HCT116 (cell line): ENCODE measurements at regions not wholly inside any gene's neighbourhood (a gene's known extent, or its start where the extent isn't known, plus 50 kb on each side); places are given as distances from the start of the nearest gene placed in this dataset.

Experiments used
- ATAC-seq: fragments of 200-7000 bp; cut with Tn5 transposase; 2 replicates; pipeline ENCODE4 v1.9.1; 2020; ENCODE audit warnings: mild to moderate bottlenecking, moderate library complexity
- BruUV-seq: library from RNA; stranded (reverse); fragments of 400-500 nt; replicated peaks from 2 replicates; lab custom pipeline; 2021; lab: Mats Ljungman, UMichigan
- CTCF ChIA-PET: fragments of 300-600 bp; sonication (Branson Sonifier 250); formaldehyde crosslinking; loops from one replicate; lab custom pipeline; 2021; ENCODE audit warnings: antibody characterized with exemption; lab: Charles Lee
- POLR2A ChIA-PET: fragments of 300-600, 350-600 bp; sonication (Branson Sonifier 250); formaldehyde crosslinking; loops from one replicate; lab custom pipeline; 2021; ENCODE audit warnings: antibody characterized with exemption; lab: Charles Lee
- RAD21 ChIA-PET, 2 experiments: fragments of 300-600 bp; sonication (Branson Sonifier 250); formaldehyde crosslinking; loops; one replicate each; lab custom pipeline; 2023; ENCODE audit warnings: low total read pairs in 2 of 2; ENCODE audit not compliant: uncharacterized antibody in 2 of 2, unreplicated experiment in 2 of 2, low non-redundant PET in 1 of 2; lab: Charles Lee
- DNase-seq: peaks from one replicate; pipeline ENCODE4 v3.0.0-alpha.2; 2010; ENCODE audit warnings: low read depth, low spot score
- H2AFZ ChIP-seq: fragments of 200-600 bp; shearing (Covaris generic), sonication (generic); 2 replicates; pipeline ENCODE4 v1.6.1; 2017; ENCODE audit warnings: low read depth, mixed run types, mixed read lengths, antibody characterized with exemption, low read length; ENCODE audit not compliant: poor library complexity, severe bottlenecking
- H3K27ac ChIP-seq: 2 replicates; pipeline ENCODE4 v1.5.1; 2012; ENCODE audit warnings: low read depth, low read length
- H3K27me3 ChIP-seq: fragments of 200-600 bp; sonication (generic); 2 replicates; pipeline ENCODE4 v1.6.1; 2016; ENCODE audit warnings: mixed run types, low read length, mixed read lengths; ENCODE audit not compliant: insufficient read depth
- H3K36me3 ChIP-seq, 2 experiments: fragments of 200-500 bp in 1 of 2; fragments of 200-600 bp in 1 of 2; sonication (Bioruptor generic) in 1 of 2; sonication (generic) in 1 of 2; 2 replicates each; pipeline versions ENCODE4 v1.5.1 to v1.6.1; 2014 to 2016; ENCODE audit warnings: low read length in 2 of 2, inconsistent platforms in 1 of 2, mixed read lengths in 1 of 2, mixed run types in 1 of 2; ENCODE audit not compliant: insufficient read depth in 2 of 2, control insufficient read depth in 1 of 2
- H3K4me1 ChIP-seq, 2 experiments: fragments of 200-600 bp in 1 of 2; sonication (generic) in 1 of 2; 2 replicates each; pipeline versions ENCODE4 v1.5.1 to v1.6.1; 2012 to 2017; ENCODE audit warnings: low read length in 2 of 2, inconsistent platforms in 1 of 2, mild to moderate bottlenecking in 1 of 2, mixed read lengths in 1 of 2, mixed run types in 1 of 2, moderate library complexity in 1 of 2; ENCODE audit not compliant: insufficient read depth in 2 of 2, control insufficient read depth in 1 of 2
- H3K4me2 ChIP-seq: fragments of 200-600 bp; sonication (generic); 2 replicates; pipeline ENCODE4 v1.6.1; 2017; ENCODE audit warnings: mixed run types, low read length, mixed read lengths
- H3K4me3 ChIP-seq, 2 experiments: fragments of 200-600 bp in 1 of 2; sonication (generic) in 1 of 2; replicated peaks in 1 of 2; 2 replicates each; pipeline ENCODE4 v1.5.1; 2011 to 2016; ENCODE audit warnings: low read length in 2 of 2, control low read depth in 1 of 2, low read depth in 1 of 2, mild to moderate bottlenecking in 1 of 2, mixed read lengths in 1 of 2, mixed run types in 1 of 2
- H3K79me2 ChIP-seq: fragments of 200-600 bp; sonication (generic); 2 replicates; pipeline ENCODE4 v1.6.1; 2017; ENCODE audit warnings: mild to moderate bottlenecking, mixed run types, low read length, moderate library complexity, mixed read lengths; ENCODE audit not compliant: insufficient read depth
- H3K9ac ChIP-seq: fragments of 200-600 bp; sonication (generic); 2 replicates; pipeline ENCODE4 v1.6.1; 2016; ENCODE audit warnings: low read length, mixed read lengths
- H3K9me2 ChIP-seq: fragments of 200-600 bp; sonication (generic), shearing (Covaris generic); 2 replicates; pipeline ENCODE4 v1.6.1; 2017; ENCODE audit warnings: mixed run types, mild to moderate bottlenecking, moderate library complexity; ENCODE audit not compliant: insufficient read depth
- H3K9me3 ChIP-seq, 2 experiments: fragments of 200-500 bp in 1 of 2; fragments of 200-600 bp in 1 of 2; sonication (Bioruptor generic) in 1 of 2; sonication (generic) in 1 of 2; 2 replicates each; pipeline ENCODE4 v1.6.1; 2014 to 2017; ENCODE audit warnings: low read length in 2 of 2, mixed read lengths in 2 of 2, inconsistent platforms in 1 of 2, low read depth in 1 of 2, mild to moderate bottlenecking in 1 of 2, mixed run types in 1 of 2, moderate library complexity in 1 of 2; ENCODE audit not compliant: control insufficient read depth in 1 of 2, insufficient read depth in 1 of 2
- H4K20me1 ChIP-seq: fragments of 200-600 bp; sonication (generic), shearing (Covaris generic); 2 replicates; pipeline ENCODE4 v1.6.1; 2017; ENCODE audit warnings: mixed run types, mild to moderate bottlenecking, moderate library complexity; ENCODE audit not compliant: insufficient read depth
- EGR1 ChIP-seq: IDR thresholded peaks from 2 replicates; pipeline ENCODE4 v1.6.1; 2012; ENCODE audit warnings: low read depth
- EZH2phosphoT487 ChIP-seq: fragments of 200-600 bp; IDR thresholded peaks from 2 replicates; pipeline ENCODE4 v1.6.1; 2018; ENCODE audit warnings: antibody characterized with exemption, borderline replicate concordance
- FOSL1 ChIP-seq: IDR thresholded peaks from 2 replicates; pipeline ENCODE4 v1.6.1; 2012; ENCODE audit warnings: low read depth
- JUND ChIP-seq: IDR thresholded peaks from 2 replicates; pipeline ENCODE4 v1.6.1; 2012
- POLR2AphosphoS5 ChIP-seq: IDR thresholded peaks from 2 replicates; pipeline ENCODE4 v1.6.1; 2011; ENCODE audit warnings: mild to moderate bottlenecking, low read depth, low read length, moderate library complexity
- RAD21 ChIP-seq: IDR thresholded peaks from 2 replicates; pipeline ENCODE4 v1.6.1; 2012; ENCODE audit warnings: low read depth, mild to moderate bottlenecking
- SIN3A ChIP-seq: IDR thresholded peaks from 2 replicates; pipeline ENCODE4 v1.6.1; 2012; ENCODE audit warnings: low read depth
- SP1 ChIP-seq: IDR thresholded peaks from 2 replicates; pipeline ENCODE4 v1.6.1; 2012; ENCODE audit warnings: low read depth
- YY1 ChIP-seq: IDR thresholded peaks from 2 replicates; pipeline ENCODE4 v1.6.1; 2011; ENCODE audit warnings: low read length, low read depth, moderate library complexity, mild to moderate bottlenecking; ENCODE audit not compliant: insufficient replicate concordance; ENCODE audit errors: extremely low read depth
- ZBTB33 ChIP-seq: IDR thresholded peaks from 2 replicates; pipeline ENCODE4 v1.6.1; 2011; ENCODE audit warnings: mild to moderate bottlenecking, low read length, moderate library complexity; ENCODE audit not compliant: insufficient replicate concordance; ENCODE audit errors: extremely low read depth
- ZFX ChIP-seq: fragments of 450-650 bp; IDR thresholded peaks from 2 replicates; pipeline ENCODE4 v1.6.1; 2017
- intact Hi-C: fragments of 100-400 bp; cut with micrococcal nuclease; formaldehyde crosslinking; loops from 2 replicates; pipeline ENCODE4 v1.10.0; 2022

GRCh38 chr3:72018343-72018984 is 233.5 kb upstream of the PROK2 start:
- Histone ChIP-seq H3K27me3 (no peaks in the 10 kb centered on the region), H3K9ac (no peak overlapping the region; the same call in 1 of the 2 replicates), H3K4me1 (peaks cover 3 to 26% of the 10 kb centered on the region in 2 experiments; a peak in 3 of 4 replicates), H3K27ac (no peak overlapping the region), H3K4me3 (no peak overlapping the region), H4K20me1 (no peaks in the 10 kb centered on the region), H3K4me2 (peak overlapping the region; percentile 43), H3K79me2 (no peaks in the 10 kb centered on the region), H2AFZ (peak overlapping the region; percentile 88), H3K9me3 (no peaks in the 10 kb centered on the region), H3K9me2 (no peaks in the 10 kb centered on the region), H3K36me3 (no peaks in the 10 kb centered on the region)
- ChIA-PET POLR2A (no interaction called here), CTCF (no interaction called here), RAD21 (no interaction called here)
- intact Hi-C loops, result no loop called here
- no peak for DNase-seq
- peak; percentile 47; the same call in 1 of the 2 replicates for ATAC-seq
- TF ChIP-seq FOSL1, result no peak
- TF ChIP-seq RAD21, result no peak
- TF ChIP-seq SIN3A, result no peak
- no peak for TF ChIP-seq EZH2phosphoT487
- no peak for TF ChIP-seq ZBTB33
- TF ChIP-seq SP1, result no peak
- no peak for TF ChIP-seq ZFX
- no peak for TF ChIP-seq JUND
- TF ChIP-seq YY1, result no peak
- TF ChIP-seq POLR2AphosphoS5, result no peak
- TF ChIP-seq EGR1, result no peak
- BruUV-seq, result no TSS peak
